ENCODE measurements at regions not wholly inside any gene's neighbourhood (a gene's known extent, or its start where the extent isn't known, plus 50 kb on each side); places are given as distances from the start of the nearest gene placed in this dataset.

- DNase-seq (ENCODE audit: low read depth in 2 of 2): no peak
- no peak overlapping the region for H3K4me3 ChIP-seq (replicated peaks in 1 of 2; ENCODE audit: low read depth in 2 of 2, low read length in 2 of 2)
- TF ChIP-seq, protein P1, sequence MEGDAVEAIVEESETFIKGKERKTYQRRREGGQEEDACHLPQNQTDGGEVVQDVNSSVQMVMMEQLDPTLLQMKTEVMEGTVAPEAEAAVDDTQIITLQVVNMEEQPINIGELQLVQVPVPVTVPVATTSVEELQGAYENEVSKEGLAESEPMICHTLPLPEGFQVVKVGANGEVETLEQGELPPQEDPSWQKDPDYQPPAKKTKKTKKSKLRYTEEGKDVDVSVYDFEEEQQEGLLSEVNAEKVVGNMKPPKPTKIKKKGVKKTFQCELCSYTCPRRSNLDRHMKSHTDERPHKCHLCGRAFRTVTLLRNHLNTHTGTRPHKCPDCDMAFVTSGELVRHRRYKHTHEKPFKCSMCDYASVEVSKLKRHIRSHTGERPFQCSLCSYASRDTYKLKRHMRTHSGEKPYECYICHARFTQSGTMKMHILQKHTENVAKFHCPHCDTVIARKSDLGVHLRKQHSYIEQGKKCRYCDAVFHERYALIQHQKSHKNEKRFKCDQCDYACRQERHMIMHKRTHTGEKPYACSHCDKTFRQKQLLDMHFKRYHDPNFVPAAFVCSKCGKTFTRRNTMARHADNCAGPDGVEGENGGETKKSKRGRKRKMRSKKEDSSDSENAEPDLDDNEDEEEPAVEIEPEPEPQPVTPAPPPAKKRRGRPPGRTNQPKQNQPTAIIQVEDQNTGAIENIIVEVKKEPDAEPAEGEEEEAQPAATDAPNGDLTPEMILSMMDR (IDR thresholded peaks at IDR 0.05; ENCODE audit: low read depth, low read length): no peak
Observed at GRCh38 chr7:70925411-70926115, 206.4 kb upstream of the GALNT17 start.

GRCh38 chr7:70926666-70927065, 205.3 kb upstream of the GALNT17 start:
- DNase-seq (ENCODE audit: low read depth in 2 of 2): no peak
- no peak overlapping the region for H3K4me3 ChIP-seq (replicated peaks in 1 of 2; ENCODE audit: low read depth in 2 of 2, low read length in 2 of 2)
- TF ChIP-seq, protein P1 (IDR thresholded peaks at IDR 0.05; ENCODE audit: low read depth, low read length): no peak

- DNase-seq (ENCODE audit: low read depth in 2 of 2): no peak
- TF ChIP-seq, protein P1 (IDR thresholded peaks at IDR 0.05; ENCODE audit: low read depth, low read length): no peak
- no peak overlapping the region for H3K4me3 ChIP-seq (replicated peaks in 1 of 2; ENCODE audit: low read depth in 2 of 2, low read length in 2 of 2)
Observed at GRCh38 chr7:70935311-70935710, 196.6 kb upstream of the GALNT17 start.

GRCh38 chr7:70935854-70936253, 196.1 kb upstream of the GALNT17 start:
- TF ChIP-seq, protein P1 (IDR thresholded peaks at IDR 0.05; ENCODE audit: low read depth, low read length): no peak
- DNase-seq (ENCODE audit: low read depth in 2 of 2): no peak
- H3K4me3 ChIP-seq (replicated peaks in 1 of 2; ENCODE audit: low read depth in 2 of 2, low read length in 2 of 2): no peak overlapping the region

DNA sequence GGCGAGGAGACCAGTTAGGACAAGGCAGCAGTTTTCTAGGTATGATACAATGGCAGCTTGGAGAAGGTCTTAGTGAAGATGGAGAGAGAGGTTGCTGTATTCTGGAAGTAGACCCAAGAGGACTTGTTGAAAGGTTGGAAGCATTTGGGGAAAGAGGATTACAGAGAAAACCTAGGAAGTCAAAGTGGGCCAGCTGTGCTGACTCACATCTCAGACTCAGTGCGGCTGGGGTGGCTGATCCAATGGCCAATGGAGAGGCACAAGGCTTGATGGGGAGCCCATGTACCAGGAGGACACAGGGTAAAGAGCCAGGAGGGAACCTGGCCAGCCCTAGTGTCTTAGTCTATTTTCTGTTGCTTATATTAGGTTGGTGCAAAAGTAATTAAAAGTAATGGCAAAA, 194.5 kb upstream of the GALNT17 start:
- H3K4me3 ChIP-seq (replicated peaks in 1 of 2; ENCODE audit: low read depth in 2 of 2, low read length in 2 of 2): no peak overlapping the region
- TF ChIP-seq, protein P1 (IDR thresholded peaks at IDR 0.05; ENCODE audit: low read depth, low read length): no peak
- DNase-seq (ENCODE audit: low read depth in 2 of 2): no peak

GRCh38 chr7:70940597-70940996, 191.3 kb upstream of the GALNT17 start:
- TF ChIP-seq, protein P1 (IDR thresholded peaks at IDR 0.05; ENCODE audit: low read depth, low read length): no peak
- H3K4me3 ChIP-seq (replicated peaks in 1 of 2; ENCODE audit: low read depth in 2 of 2, low read length in 2 of 2): no peak overlapping the region
- DNase-seq (ENCODE audit: low read depth in 2 of 2): no peak

- TF ChIP-seq, protein P1 (IDR thresholded peaks at IDR 0.05; ENCODE audit: low read depth, low read length): no peak
- no peak overlapping the region for H3K4me3 ChIP-seq (replicated peaks in 1 of 2; ENCODE audit: low read depth in 2 of 2, low read length in 2 of 2)
- no peak for DNase-seq (ENCODE audit: low read depth in 2 of 2)
Observed at GRCh38 chr7:70942791-70943190, 189.2 kb upstream of the GALNT17 start.

Measured in cardiac fibroblast (primary cell).